ENCODE measurements at regions not wholly inside any gene's neighbourhood (a gene's known extent, or its start where the extent isn't known, plus 50 kb on each side); places are given as distances from the start of the nearest gene placed in this dataset.

DNA sequence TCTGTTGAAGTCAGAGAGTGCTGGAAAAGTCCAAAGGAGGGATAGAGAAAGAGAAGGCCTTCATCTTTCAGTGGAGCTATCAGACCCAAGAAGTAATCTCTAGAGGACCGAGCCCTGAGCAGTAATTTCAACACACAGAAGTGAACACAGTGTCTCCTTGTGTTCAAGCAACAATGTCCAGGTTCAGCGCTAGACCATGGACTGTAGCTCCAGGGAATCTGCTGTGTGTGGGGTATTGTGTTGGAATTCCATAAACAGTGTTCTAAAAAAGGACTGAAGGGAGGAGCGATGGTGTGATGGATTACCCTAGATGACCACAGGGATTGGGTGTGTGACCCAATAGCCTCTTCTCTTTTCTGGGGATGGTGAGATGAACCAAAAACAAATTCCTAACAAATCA, 165.9 kb downstream of the BLID start:
- TF ChIP-seq, protein P1, sequence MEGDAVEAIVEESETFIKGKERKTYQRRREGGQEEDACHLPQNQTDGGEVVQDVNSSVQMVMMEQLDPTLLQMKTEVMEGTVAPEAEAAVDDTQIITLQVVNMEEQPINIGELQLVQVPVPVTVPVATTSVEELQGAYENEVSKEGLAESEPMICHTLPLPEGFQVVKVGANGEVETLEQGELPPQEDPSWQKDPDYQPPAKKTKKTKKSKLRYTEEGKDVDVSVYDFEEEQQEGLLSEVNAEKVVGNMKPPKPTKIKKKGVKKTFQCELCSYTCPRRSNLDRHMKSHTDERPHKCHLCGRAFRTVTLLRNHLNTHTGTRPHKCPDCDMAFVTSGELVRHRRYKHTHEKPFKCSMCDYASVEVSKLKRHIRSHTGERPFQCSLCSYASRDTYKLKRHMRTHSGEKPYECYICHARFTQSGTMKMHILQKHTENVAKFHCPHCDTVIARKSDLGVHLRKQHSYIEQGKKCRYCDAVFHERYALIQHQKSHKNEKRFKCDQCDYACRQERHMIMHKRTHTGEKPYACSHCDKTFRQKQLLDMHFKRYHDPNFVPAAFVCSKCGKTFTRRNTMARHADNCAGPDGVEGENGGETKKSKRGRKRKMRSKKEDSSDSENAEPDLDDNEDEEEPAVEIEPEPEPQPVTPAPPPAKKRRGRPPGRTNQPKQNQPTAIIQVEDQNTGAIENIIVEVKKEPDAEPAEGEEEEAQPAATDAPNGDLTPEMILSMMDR (IDR thresholded peaks at IDR 0.05), result no peak
- TF ChIP-seq EZH2 (IDR thresholded peaks at IDR 0.05; ENCODE audit: borderline replicate concordance, insufficient read depth, low read depth, low read length, poor library complexity, severe bottlenecking), result no peak
